ENCODE measurements at regions not wholly inside any gene's neighbourhood (a gene's known extent, or its start where the extent isn't known, plus 50 kb on each side); places are given as distances from the start of the nearest gene placed in this dataset.

DNA sequence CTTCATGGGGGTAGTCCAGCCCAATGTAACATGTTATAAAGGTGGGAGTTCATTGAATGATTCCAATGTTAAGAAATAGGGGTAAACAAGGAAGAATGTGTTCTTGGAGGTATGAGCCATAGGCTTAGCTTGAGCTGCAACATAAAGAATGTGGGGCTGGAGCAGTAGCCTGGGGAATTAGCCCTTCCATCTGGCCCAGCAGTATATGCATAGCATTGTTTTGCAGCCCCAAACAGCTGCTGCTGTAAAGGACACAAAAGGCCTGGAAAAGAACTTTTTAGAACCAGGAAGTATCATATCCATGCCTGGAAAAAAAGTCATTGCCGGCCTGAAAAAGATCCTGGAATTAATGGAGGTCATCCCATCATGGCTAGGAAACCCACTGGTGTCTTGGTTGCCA, 55.8 kb upstream of the SMARCA2 start:
- no peaks in the 10 kb centered on the region for H3K9me3 Mint-ChIP-seq
- H3K4me3 Mint-ChIP-seq: no peak overlapping the region
- DNase-seq (ENCODE audit: low spot score in 2 of 2, unreplicated experiment in 2 of 2): no peak
- H3K27ac Mint-ChIP-seq: no peak overlapping the region
- peaks cover 10% of the 10 kb centered on the region for H3K4me1 Mint-ChIP-seq
- H3K27me3 Mint-ChIP-seq (ENCODE audit: low read depth): no peaks in the 10 kb centered on the region
- TF ChIP-seq, protein P1, sequence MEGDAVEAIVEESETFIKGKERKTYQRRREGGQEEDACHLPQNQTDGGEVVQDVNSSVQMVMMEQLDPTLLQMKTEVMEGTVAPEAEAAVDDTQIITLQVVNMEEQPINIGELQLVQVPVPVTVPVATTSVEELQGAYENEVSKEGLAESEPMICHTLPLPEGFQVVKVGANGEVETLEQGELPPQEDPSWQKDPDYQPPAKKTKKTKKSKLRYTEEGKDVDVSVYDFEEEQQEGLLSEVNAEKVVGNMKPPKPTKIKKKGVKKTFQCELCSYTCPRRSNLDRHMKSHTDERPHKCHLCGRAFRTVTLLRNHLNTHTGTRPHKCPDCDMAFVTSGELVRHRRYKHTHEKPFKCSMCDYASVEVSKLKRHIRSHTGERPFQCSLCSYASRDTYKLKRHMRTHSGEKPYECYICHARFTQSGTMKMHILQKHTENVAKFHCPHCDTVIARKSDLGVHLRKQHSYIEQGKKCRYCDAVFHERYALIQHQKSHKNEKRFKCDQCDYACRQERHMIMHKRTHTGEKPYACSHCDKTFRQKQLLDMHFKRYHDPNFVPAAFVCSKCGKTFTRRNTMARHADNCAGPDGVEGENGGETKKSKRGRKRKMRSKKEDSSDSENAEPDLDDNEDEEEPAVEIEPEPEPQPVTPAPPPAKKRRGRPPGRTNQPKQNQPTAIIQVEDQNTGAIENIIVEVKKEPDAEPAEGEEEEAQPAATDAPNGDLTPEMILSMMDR (IDR thresholded peaks at IDR 0.05; ENCODE audit: unreplicated experiment): no peak
- H3K36me3 Mint-ChIP-seq: no peaks in the 10 kb centered on the region

DNA sequence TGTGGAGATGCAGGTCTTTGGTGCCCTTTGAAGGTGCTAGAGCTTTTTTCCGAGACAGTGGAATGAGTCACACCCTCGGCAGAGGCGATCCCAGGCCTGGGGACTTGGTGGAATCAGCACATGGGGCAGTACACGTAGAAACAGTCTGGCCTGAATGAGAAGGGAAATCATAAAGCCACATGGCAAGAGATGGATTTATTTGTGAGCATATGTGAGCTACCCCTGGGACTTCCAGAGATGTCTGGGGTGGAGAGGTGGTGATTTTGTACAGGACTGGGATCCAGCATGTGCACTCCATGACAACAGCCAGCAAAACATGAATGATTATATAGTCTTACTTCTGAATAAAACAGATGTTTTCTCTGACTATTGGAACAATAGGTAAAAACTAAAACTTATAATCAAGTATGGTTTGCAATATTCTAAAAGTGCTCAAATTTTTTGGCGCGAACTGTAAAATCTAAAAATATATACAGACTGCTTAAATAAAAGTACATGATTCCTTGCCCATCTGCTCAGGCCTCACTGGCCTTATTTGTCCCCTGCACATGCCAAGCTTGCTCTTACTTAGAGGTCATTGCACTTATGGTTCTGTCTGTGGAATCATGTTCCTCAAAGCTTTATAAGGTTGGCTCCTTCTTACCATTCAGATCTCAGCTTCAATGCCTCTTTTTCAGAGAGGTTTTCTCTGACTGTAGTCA, 54.7 kb upstream of the SMARCA2 start:
- H3K27ac Mint-ChIP-seq: no peak overlapping the region
- H3K36me3 Mint-ChIP-seq: no peaks in the 10 kb centered on the region
- H3K4me1 Mint-ChIP-seq: peaks cover 10% of the 10 kb centered on the region
- no peaks in the 10 kb centered on the region for H3K9me3 Mint-ChIP-seq
- no peak overlapping the region for H3K4me3 Mint-ChIP-seq
- TF ChIP-seq, protein P1 (IDR thresholded peaks at IDR 0.05; ENCODE audit: unreplicated experiment): no peak
- DNase-seq (ENCODE audit: low spot score in 2 of 2, unreplicated experiment in 2 of 2): no peak
- H3K27me3 Mint-ChIP-seq (ENCODE audit: low read depth): peaks cover 4% of the 10 kb centered on the region

DNA sequence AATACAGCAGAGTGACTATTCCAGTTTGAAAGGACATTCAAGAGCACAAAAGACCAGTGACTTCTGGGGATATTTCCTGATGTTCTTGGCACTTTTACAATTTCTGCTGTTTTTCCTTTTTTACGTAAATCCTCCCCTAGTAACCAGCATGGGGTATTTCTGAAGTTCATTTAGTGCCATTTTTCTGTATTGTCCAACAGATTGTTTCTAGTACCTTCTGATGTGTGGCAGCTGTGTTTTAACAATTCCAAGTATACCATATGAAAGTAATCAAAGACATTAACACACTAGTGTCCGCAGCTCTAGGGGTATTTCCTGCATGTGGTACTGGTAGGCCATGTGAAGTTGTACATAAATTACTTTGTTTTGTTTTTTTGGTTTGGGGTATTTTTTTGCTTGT, 53.0 kb upstream of the SMARCA2 start:
- H3K4me1 Mint-ChIP-seq: peaks cover 10% of the 10 kb centered on the region
- H3K27me3 Mint-ChIP-seq (ENCODE audit: low read depth): peaks cover 5% of the 10 kb centered on the region
- H3K36me3 Mint-ChIP-seq: no peaks in the 10 kb centered on the region
- H3K27ac Mint-ChIP-seq: no peak overlapping the region
- H3K9me3 Mint-ChIP-seq: no peaks in the 10 kb centered on the region
- TF ChIP-seq, protein P1 (IDR thresholded peaks at IDR 0.05; ENCODE audit: unreplicated experiment): no peak
- no peak overlapping the region for H3K4me3 Mint-ChIP-seq
- DNase-seq (ENCODE audit: low spot score in 2 of 2, unreplicated experiment in 2 of 2): no peak

DNA sequence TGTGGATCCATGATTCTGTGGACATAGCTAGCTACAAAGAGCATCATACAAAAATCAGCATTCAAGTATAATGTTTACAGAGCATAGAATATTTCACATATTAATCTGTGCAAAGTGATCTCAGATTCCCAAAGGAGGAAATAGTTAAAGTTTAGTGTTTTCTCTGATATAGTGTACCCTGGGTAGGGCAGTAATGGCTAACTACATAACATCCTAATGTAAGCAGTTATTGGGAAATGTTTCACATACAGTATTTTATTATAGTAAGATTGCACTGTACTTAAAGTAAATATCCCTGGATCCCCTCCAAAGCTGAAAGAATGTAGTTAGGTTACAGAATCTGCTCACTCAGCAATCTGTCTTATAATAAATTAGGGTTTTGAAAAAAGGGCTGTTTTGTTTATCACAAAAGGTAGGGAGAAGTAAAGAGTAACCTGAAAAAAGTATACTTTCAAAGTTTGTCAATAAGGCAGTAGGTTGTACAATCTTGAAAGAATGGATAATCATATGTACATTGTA, 52.5 kb upstream of the SMARCA2 start:
- peaks cover 10% of the 10 kb centered on the region for H3K4me1 Mint-ChIP-seq
- H3K36me3 Mint-ChIP-seq: no peaks in the 10 kb centered on the region
- no peak overlapping the region for H3K27ac Mint-ChIP-seq
- peaks cover 5% of the 10 kb centered on the region for H3K27me3 Mint-ChIP-seq (ENCODE audit: low read depth)
- H3K9me3 Mint-ChIP-seq: no peaks in the 10 kb centered on the region
- H3K4me3 Mint-ChIP-seq: no peak overlapping the region
- DNase-seq (ENCODE audit: low spot score in 2 of 2, unreplicated experiment in 2 of 2): no peak
- TF ChIP-seq, protein P1 (IDR thresholded peaks at IDR 0.05; ENCODE audit: unreplicated experiment): no peak

DNA sequence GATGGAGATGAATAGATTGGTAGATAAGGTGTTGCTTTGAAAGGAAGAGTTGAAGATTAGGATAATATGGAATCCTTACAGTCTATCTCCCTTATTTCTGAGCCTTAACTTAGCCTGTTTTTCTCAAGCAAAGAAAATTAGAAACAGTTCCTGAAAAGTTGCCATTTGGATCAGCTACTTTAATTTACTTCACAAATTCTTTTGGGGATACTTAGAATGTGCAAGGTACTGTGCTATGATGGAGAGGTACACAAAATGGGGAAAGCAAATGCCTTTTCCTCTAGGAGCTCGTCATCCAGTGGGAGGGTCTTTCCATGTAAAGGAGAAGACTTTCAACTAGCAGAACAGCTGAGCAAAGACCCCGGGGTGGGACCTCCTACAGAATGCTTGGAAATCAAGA, 51.1 kb upstream of the SMARCA2 start:
- DNase-seq (ENCODE audit: low spot score in 2 of 2, unreplicated experiment in 2 of 2): no peak
- H3K36me3 Mint-ChIP-seq: no peaks in the 10 kb centered on the region
- no peak overlapping the region for H3K4me3 Mint-ChIP-seq
- TF ChIP-seq, protein P1 (IDR thresholded peaks at IDR 0.05; ENCODE audit: unreplicated experiment): no peak
- H3K9me3 Mint-ChIP-seq: no peaks in the 10 kb centered on the region
- H3K27me3 Mint-ChIP-seq (ENCODE audit: low read depth): peaks cover 5% of the 10 kb centered on the region
- no peak overlapping the region for H3K27ac Mint-ChIP-seq
- peaks cover 10% of the 10 kb centered on the region for H3K4me1 Mint-ChIP-seq

Data from mesothelial cell of epicardium (in vitro differentiated cells).